ENCODE measurements at regions not wholly inside any gene's neighbourhood (a gene's known extent, or its start where the extent isn't known, plus 50 kb on each side); places are given as distances from the start of the nearest gene placed in this dataset.

GRCh38 chr15:92711457-92711831 is 55.9 kb upstream of the FAM174B start:
- TF ChIP-seq CTCF (IDR thresholded peaks at IDR 0.05): no peak
- TF ChIP-seq POLR2A (IDR thresholded peaks at IDR 0.05): no peak
